H9 (cell line): ENCODE measurements at regions not wholly inside any gene's neighbourhood (a gene's known extent, or its start where the extent isn't known, plus 50 kb on each side); places are given as distances from the start of the nearest gene placed in this dataset.

ENCODE experiments used
- DNase-seq: peaks from one replicate; pipeline ENCODE4 v3.0.0-alpha.2; 2017
- H2AFZ ChIP-seq: one replicate; pipeline ENCODE4 v1.6.1; 2013; ENCODE audit warnings: mild to moderate bottlenecking, low read length, control low read depth, moderate library complexity
- H2AK5ac ChIP-seq: 2 replicates; pipeline ENCODE4 v1.6.1; 2013; ENCODE audit warnings: low read length, control low read depth, mixed read lengths; ENCODE audit not compliant: insufficient read length
- H2BK120ac ChIP-seq: one replicate; pipeline ENCODE4 v1.6.1; 2013; ENCODE audit warnings: low read depth, mild to moderate bottlenecking, low read length, control low read depth, inconsistent platforms; ENCODE audit not compliant: poor library complexity, severe bottlenecking
- H2BK12ac ChIP-seq: 2 replicates; pipeline ENCODE4 v1.6.1; 2013; ENCODE audit warnings: low read length, control low read depth, mixed read lengths, low read depth; ENCODE audit not compliant: insufficient read length
- H2BK15ac ChIP-seq: 2 replicates; pipeline ENCODE4 v1.6.1; 2013; ENCODE audit warnings: low read depth, low read length, control low read depth
- H2BK20ac ChIP-seq: one replicate; pipeline ENCODE4 v1.6.1; 2013; ENCODE audit warnings: low read depth, mild to moderate bottlenecking, low read length, control low read depth, inconsistent platforms; ENCODE audit not compliant: poor library complexity, severe bottlenecking
- H2BK5ac ChIP-seq: 2 replicates; pipeline ENCODE4 v1.6.1; 2013; ENCODE audit warnings: low read length, control low read depth, mixed read lengths; ENCODE audit not compliant: insufficient read length
- H3K14ac ChIP-seq: 2 replicates; pipeline ENCODE4 v1.6.1; 2013; ENCODE audit warnings: low read length, control low read depth; ENCODE audit not compliant: insufficient read depth
- H3K18ac ChIP-seq: 2 replicates; pipeline ENCODE4 v1.6.1; 2013; ENCODE audit warnings: low read depth, mild to moderate bottlenecking, mixed read lengths, low read length, control low read depth; ENCODE audit not compliant: insufficient read length
- H3K23ac ChIP-seq: 2 replicates; pipeline ENCODE4 v1.6.1; 2013; ENCODE audit warnings: low read length, control low read depth, mixed read lengths, low read depth; ENCODE audit not compliant: insufficient read length
- H3K23me2 ChIP-seq: 2 replicates; pipeline ENCODE4 v1.6.1; 2013; ENCODE audit warnings: low read depth, mild to moderate bottlenecking, mixed read lengths, low read length, control low read depth; ENCODE audit not compliant: insufficient read length, poor library complexity, severe bottlenecking
- H3K27ac ChIP-seq: 2 replicates; pipeline ENCODE4 v1.5.1; 2013; ENCODE audit warnings: low read length, control low read depth, mixed read lengths, low read depth; ENCODE audit not compliant: insufficient read length
- H3K27me3 ChIP-seq: 2 replicates; pipeline ENCODE4 v1.6.1; 2013; ENCODE audit warnings: low read length, control low read depth, inconsistent platforms; ENCODE audit not compliant: insufficient read depth
- H3K4ac ChIP-seq: 2 replicates; pipeline ENCODE4 v1.6.1; 2013; ENCODE audit warnings: low read depth, mild to moderate bottlenecking, control low read depth, inconsistent platforms, low read length, moderate library complexity
- H3K4me1 ChIP-seq: 2 replicates; pipeline ENCODE4 v1.6.1; 2013; ENCODE audit warnings: low read length, control low read depth, inconsistent platforms; ENCODE audit not compliant: insufficient read depth
- H3K4me2 ChIP-seq: 2 replicates; pipeline ENCODE4 v1.6.1; 2013; ENCODE audit warnings: low read length, control low read depth, mixed read lengths; ENCODE audit not compliant: insufficient read length, insufficient read depth
- H3K56ac ChIP-seq: 2 replicates; pipeline ENCODE4 v1.6.1; 2013; ENCODE audit warnings: low read depth, mild to moderate bottlenecking, mixed read lengths, low read length, control low read depth; ENCODE audit not compliant: insufficient read length
- H3K79me1 ChIP-seq: 2 replicates; pipeline ENCODE4 v1.6.1; 2013; ENCODE audit warnings: low read depth, mild to moderate bottlenecking, moderate library complexity, low read length, control low read depth, inconsistent platforms; ENCODE audit not compliant: insufficient read depth, poor library complexity, severe bottlenecking
- H3K79me2 ChIP-seq: 2 replicates; pipeline ENCODE4 v1.6.1; 2013; ENCODE audit warnings: low read length, control low read depth, inconsistent platforms; ENCODE audit not compliant: insufficient read depth
- H3K9ac ChIP-seq: 2 replicates; pipeline ENCODE4 v1.6.1; 2013; ENCODE audit warnings: low read length, control low read depth, mixed read lengths; ENCODE audit not compliant: insufficient read length; ENCODE audit errors: extremely low read depth
- H3K9me3 ChIP-seq: one replicate; pipeline ENCODE4 v1.6.1; 2013; ENCODE audit warnings: low read depth, low read length, inconsistent platforms; ENCODE audit not compliant: control insufficient read depth
- H3T11ph ChIP-seq: one replicate; pipeline ENCODE4 v1.6.1; 2013; ENCODE audit warnings: mild to moderate bottlenecking, low read length, control low read depth, inconsistent platforms
- H4K20me1 ChIP-seq: one replicate; pipeline ENCODE4 v1.6.1; 2013; ENCODE audit not compliant: control insufficient read depth, insufficient read length, insufficient read depth
- H4K5ac ChIP-seq: 2 replicates; pipeline ENCODE4 v1.6.1; 2013; ENCODE audit warnings: low read depth, mild to moderate bottlenecking, mixed read lengths, low read length, control low read depth; ENCODE audit not compliant: insufficient read length
- H4K8ac ChIP-seq: replicated peaks from 2 replicates; pipeline ENCODE4 v1.6.1; 2013; ENCODE audit warnings: low read length, control low read depth, mixed read lengths, low read depth; ENCODE audit not compliant: insufficient read length
- H4K91ac ChIP-seq: 2 replicates; pipeline ENCODE4 v1.6.1; 2013; ENCODE audit warnings: low read depth, mild to moderate bottlenecking, moderate library complexity, mixed read lengths, low read length, control low read depth; ENCODE audit not compliant: insufficient read length
- H3K27ac Mint-ChIP-seq, 3 experiments: 2 replicates in 2 of 3; 3 replicates in 1 of 3; pipeline ENCODE4 v1.8.0; 2020 to 2021; ENCODE audit warnings: mixed read lengths in 3 of 3, mild to moderate bottlenecking in 1 of 3, moderate library complexity in 1 of 3
- H3K27me3 Mint-ChIP-seq: 2 replicates; pipeline ENCODE4 v1.8.0; 2021; ENCODE audit warnings: low read depth, mild to moderate bottlenecking, moderate library complexity, mixed read lengths
- H3K36me3 Mint-ChIP-seq, 3 experiments: 2 replicates in 2 of 3; 3 replicates in 1 of 3; pipeline ENCODE4 v1.8.0; 2020 to 2021; ENCODE audit warnings: low read depth in 3 of 3, mixed read lengths in 3 of 3; ENCODE audit not compliant: insufficient read depth in 1 of 3
- H3K4me1 Mint-ChIP-seq, 2 experiments: 2 replicates each; pipeline ENCODE4 v1.8.0; 2020; ENCODE audit warnings: mixed read lengths in 2 of 2
- H3K4me3 Mint-ChIP-seq, 2 experiments: 2 replicates in 1 of 2; 3 replicates in 1 of 2; pipeline ENCODE4 v1.8.0; 2020 to 2021; ENCODE audit warnings: mild to moderate bottlenecking in 2 of 2, mixed read lengths in 2 of 2, moderate library complexity in 1 of 2
- H3K9me3 Mint-ChIP-seq, 2 experiments: 2 replicates in 1 of 2; 3 replicates in 1 of 2; pipeline ENCODE4 v1.8.0; 2020; ENCODE audit warnings: mild to moderate bottlenecking in 2 of 2, mixed read lengths in 2 of 2, moderate library complexity in 1 of 2
- CTCF ChIP-seq: fragments of 200-600 bp; sonication (generic); conservative IDR thresholded peaks from 3 replicates; pipeline ENCODE4 v1.8.0; 2021; ENCODE audit warnings: antibody characterized with exemption, mild to moderate bottlenecking
- WGBS: extraction: QIAGEN DNeasy Blood & Tissue Kit; methylation state at CpG from one replicate; pipeline ENCODE4 v1.1.7; 2013; ENCODE audit warnings: missing lambda C conversion rate, low lambda C conversion rate, mixed read lengths; ENCODE audit not compliant: insufficient read length; ENCODE audit errors: extremely low coverage; 5-methylcytosine and 5-hydroxymethylcytosine counted together

DNA sequence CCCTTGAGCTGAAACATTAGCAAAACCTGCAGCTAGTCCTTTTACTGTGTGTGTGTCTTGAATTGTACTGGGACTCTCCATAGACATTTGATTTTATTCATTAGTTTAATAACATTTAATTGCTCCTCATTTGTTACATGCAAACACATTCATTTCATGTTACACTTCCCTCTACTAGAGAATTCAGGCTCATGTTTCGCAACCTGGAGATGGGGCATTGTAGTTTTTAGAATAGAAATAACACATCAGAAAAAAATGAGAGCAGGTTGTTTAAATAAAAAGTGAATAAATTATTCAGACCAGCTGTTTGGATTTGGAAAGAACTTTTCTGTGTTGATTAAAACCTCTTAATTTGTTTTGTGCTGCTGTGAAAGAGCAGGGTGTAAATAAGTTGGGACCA lies 243.9 kb downstream of the ETV1 start:
- no peak overlapping the region for H3K56ac ChIP-seq
- H3K27me3 ChIP-seq, result no peaks in the 10 kb centered on the region
- H3K4me3 Mint-ChIP-seq, result no peak overlapping the region
- H2BK12ac ChIP-seq, result no peak overlapping the region
- no peak overlapping the region for H2BK20ac ChIP-seq
- no peaks in the 10 kb centered on the region for H3K79me2 ChIP-seq
- no peak overlapping the region for H2BK120ac ChIP-seq
- no peak overlapping the region for H4K5ac ChIP-seq
- H3K9me3 Mint-ChIP-seq, result no peaks in the 10 kb centered on the region
- H3K36me3 Mint-ChIP-seq, result no peaks in the 10 kb centered on the region
- no peak overlapping the region; a peak in 1 of 7 replicates for H3K27ac Mint-ChIP-seq
- no peak overlapping the region for H3K14ac ChIP-seq
- H2BK15ac ChIP-seq, result no peak overlapping the region
- H3K4me2 ChIP-seq, result no peak overlapping the region
- no peaks in the 10 kb centered on the region for H3K79me1 ChIP-seq
- no peaks in the 10 kb centered on the region for H3K27me3 Mint-ChIP-seq
- peaks cover 6% of the 10 kb centered on the region; the same call in 1 of the 2 replicates for H3K4me1 ChIP-seq
- H4K20me1 ChIP-seq, result no peaks in the 10 kb centered on the region
- H3K9ac ChIP-seq, result no peak overlapping the region
- no peak overlapping the region for H2AFZ ChIP-seq
- H4K91ac ChIP-seq, result no peak overlapping the region
- no peak overlapping the region for H3K18ac ChIP-seq
- H3K4me1 Mint-ChIP-seq, result peaks cover 45 to 48% of the 10 kb centered on the region in 2 experiments
- no peak for TF ChIP-seq CTCF
- H2AK5ac ChIP-seq, result no peak overlapping the region
- WGBS, result no CpG with 5 or more reads among the region's 1 CpG
- no peak for DNase-seq
- no peak overlapping the region for H4K8ac ChIP-seq
- H3K23ac ChIP-seq, result no peak overlapping the region
- no peak overlapping the region for H3K4ac ChIP-seq
- no peak overlapping the region for H2BK5ac ChIP-seq
- H3K9me3 ChIP-seq, result no peaks in the 10 kb centered on the region
- no peak overlapping the region for H3K27ac ChIP-seq
- no peak overlapping the region for H3T11ph ChIP-seq
- H3K23me2 ChIP-seq, result no peaks in the 10 kb centered on the region
